ENCODE measurements at regions not wholly inside any gene's neighbourhood (a gene's known extent, or its start where the extent isn't known, plus 50 kb on each side); places are given as distances from the start of the nearest gene placed in this dataset.

GRCh38 chr5:164332349-164333196 lies 827.2 kb downstream of the MAT2B start:
- DNase-seq (no peak), ATAC-seq (ENCODE audit: low read depth) (no peak)
- Histone ChIP-seq H3K27me3 (replicated peaks in 1 of 4; ENCODE audit: control extremely low read depth in 1 of 4, control insufficient read depth in 3 of 4, insufficient read depth in 4 of 4, low read length in 3 of 4) (no peaks in the 10 kb centered on the region), H3K4me2 (replicated peaks; ENCODE audit: low read depth, low read length, poor library complexity, severe bottlenecking) (no peak overlapping the region), H3K4me3 (ENCODE audit: control extremely low read depth in 1 of 5, extremely low read depth in 1 of 5, insufficient read depth in 1 of 5, low read depth in 2 of 5, low read length in 4 of 5) (no peak overlapping the region), H2AFZ (ENCODE audit: insufficient read depth, low read depth, low read length, poor library complexity, severe bottlenecking) (no peak overlapping the region), H3K27ac (ENCODE audit: low read length in 2 of 2) (no peak overlapping the region), H3K4me1 (ENCODE audit: control insufficient read depth in 2 of 2, insufficient read depth in 2 of 2, low read length in 2 of 2) (no peaks in the 10 kb centered on the region), H4K20me1 (ENCODE audit: control insufficient read depth, insufficient read depth, low read length, poor library complexity, severe bottlenecking) (no peaks in the 10 kb centered on the region), H3K9ac (ENCODE audit: low read length) (no peak overlapping the region), H3K79me2 (ENCODE audit: control insufficient read depth, insufficient read depth, low read length) (no peaks in the 10 kb centered on the region), H3K9me3 (ENCODE audit: control extremely low read depth in 1 of 3, control insufficient read depth in 2 of 3, insufficient read depth in 1 of 3, low read length in 2 of 3) (no peaks in the 10 kb centered on the region), H3K36me3 (replicated peaks in 1 of 2; ENCODE audit: control extremely low read depth in 1 of 2, control insufficient read depth in 1 of 2, extremely low read depth in 1 of 2, insufficient read depth in 2 of 2, low read length in 1 of 2) (no peaks in the 10 kb centered on the region)
- Mint-ChIP-seq H3K27me3 (no peaks in the 10 kb centered on the region), H3K27ac (no peak overlapping the region), H3K9me3 (ENCODE audit: insufficient read depth) (no peaks in the 10 kb centered on the region), H3K4me1 (no peaks in the 10 kb centered on the region), H3K4me3 (no peak overlapping the region)
- intact Hi-C loops (cut with micrococcal nuclease): no loop called here
- POLR2A ChIA-PET: no interaction called here
- WGBS (ENCODE audit: insufficient coverage): 100% methylated on average over 1 of the region's 4 CpGs
- no peak for TF ChIP-seq EZH2 (IDR thresholded peaks at IDR 0.05; ENCODE audit: borderline replicate concordance, insufficient read depth, low read depth, low read length, poor library complexity, severe bottlenecking)
- TF ChIP-seq, protein P1, sequence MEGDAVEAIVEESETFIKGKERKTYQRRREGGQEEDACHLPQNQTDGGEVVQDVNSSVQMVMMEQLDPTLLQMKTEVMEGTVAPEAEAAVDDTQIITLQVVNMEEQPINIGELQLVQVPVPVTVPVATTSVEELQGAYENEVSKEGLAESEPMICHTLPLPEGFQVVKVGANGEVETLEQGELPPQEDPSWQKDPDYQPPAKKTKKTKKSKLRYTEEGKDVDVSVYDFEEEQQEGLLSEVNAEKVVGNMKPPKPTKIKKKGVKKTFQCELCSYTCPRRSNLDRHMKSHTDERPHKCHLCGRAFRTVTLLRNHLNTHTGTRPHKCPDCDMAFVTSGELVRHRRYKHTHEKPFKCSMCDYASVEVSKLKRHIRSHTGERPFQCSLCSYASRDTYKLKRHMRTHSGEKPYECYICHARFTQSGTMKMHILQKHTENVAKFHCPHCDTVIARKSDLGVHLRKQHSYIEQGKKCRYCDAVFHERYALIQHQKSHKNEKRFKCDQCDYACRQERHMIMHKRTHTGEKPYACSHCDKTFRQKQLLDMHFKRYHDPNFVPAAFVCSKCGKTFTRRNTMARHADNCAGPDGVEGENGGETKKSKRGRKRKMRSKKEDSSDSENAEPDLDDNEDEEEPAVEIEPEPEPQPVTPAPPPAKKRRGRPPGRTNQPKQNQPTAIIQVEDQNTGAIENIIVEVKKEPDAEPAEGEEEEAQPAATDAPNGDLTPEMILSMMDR (IDR thresholded peaks at IDR 0.05): no peak
- CTCF ChIA-PET: no interaction called here

DNA sequence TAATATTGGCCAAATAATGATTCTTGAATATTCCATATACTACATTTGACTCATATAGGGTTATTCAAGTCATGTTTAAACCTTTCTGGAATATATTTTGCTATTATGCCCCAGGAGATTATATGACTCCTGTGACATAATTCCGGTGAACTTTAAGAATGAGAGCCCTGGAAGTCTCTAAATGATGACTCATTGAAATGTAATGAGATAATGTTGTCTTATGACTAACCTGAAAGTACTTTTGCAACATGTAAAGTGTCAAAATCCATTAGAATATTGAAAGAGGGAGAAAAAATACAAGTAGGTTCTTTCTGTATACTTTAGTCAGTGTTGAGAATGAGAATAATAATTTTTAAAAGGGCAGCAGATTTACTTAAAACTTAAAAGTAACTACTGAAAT lies 830.4 kb downstream of the MAT2B start:
- no peak overlapping the region for H3K27ac ChIP-seq (ENCODE audit: low read length in 2 of 2)
- DNase-seq (no peak), ATAC-seq (ENCODE audit: low read depth) (no peak)
- POLR2A ChIA-PET: no interaction called here
- no peaks in the 10 kb centered on the region for H3K79me2 ChIP-seq (ENCODE audit: control insufficient read depth, insufficient read depth, low read length)
- no peaks in the 10 kb centered on the region for H3K9me3 ChIP-seq (ENCODE audit: control extremely low read depth in 1 of 3, control insufficient read depth in 2 of 3, insufficient read depth in 1 of 3, low read length in 2 of 3)
- H3K4me1 ChIP-seq (ENCODE audit: control insufficient read depth in 2 of 2, insufficient read depth in 2 of 2, low read length in 2 of 2): no peaks in the 10 kb centered on the region
- no peak overlapping the region for H2AFZ ChIP-seq (ENCODE audit: insufficient read depth, low read depth, low read length, poor library complexity, severe bottlenecking)
- H4K20me1 ChIP-seq (ENCODE audit: control insufficient read depth, insufficient read depth, low read length, poor library complexity, severe bottlenecking): no peaks in the 10 kb centered on the region
- H3K27ac Mint-ChIP-seq: no peak overlapping the region
- H3K9me3 Mint-ChIP-seq (ENCODE audit: insufficient read depth): no peaks in the 10 kb centered on the region
- H3K27me3 Mint-ChIP-seq: no peaks in the 10 kb centered on the region
- CTCF ChIA-PET: no interaction called here
- no peak overlapping the region for H3K4me2 ChIP-seq (replicated peaks; ENCODE audit: low read depth, low read length, poor library complexity, severe bottlenecking)
- no peak overlapping the region for H3K9ac ChIP-seq (ENCODE audit: low read length)
- intact Hi-C loops (cut with micrococcal nuclease): no loop called here
- no peak overlapping the region for H3K4me3 ChIP-seq (ENCODE audit: control extremely low read depth in 1 of 5, extremely low read depth in 1 of 5, insufficient read depth in 1 of 5, low read depth in 2 of 5, low read length in 4 of 5)
- H3K27me3 ChIP-seq (replicated peaks in 1 of 4; ENCODE audit: control extremely low read depth in 1 of 4, control insufficient read depth in 3 of 4, insufficient read depth in 4 of 4, low read length in 3 of 4): no peaks in the 10 kb centered on the region
- WGBS (ENCODE audit: insufficient coverage): no CpG with 5 or more reads among the region's 1 CpG
- TF ChIP-seq EZH2 (IDR thresholded peaks at IDR 0.05; ENCODE audit: borderline replicate concordance, insufficient read depth, low read depth, low read length, poor library complexity, severe bottlenecking): no peak
- TF ChIP-seq, protein P1 (IDR thresholded peaks at IDR 0.05): no peak
- H3K36me3 ChIP-seq (replicated peaks in 1 of 2; ENCODE audit: control extremely low read depth in 1 of 2, control insufficient read depth in 1 of 2, extremely low read depth in 1 of 2, insufficient read depth in 2 of 2, low read length in 1 of 2): no peaks in the 10 kb centered on the region
- no peak overlapping the region for H3K4me3 Mint-ChIP-seq
- H3K4me1 Mint-ChIP-seq: no peaks in the 10 kb centered on the region
